Gastroesophageal sphincter (tissue), 3 donors: ENCODE measurements at regions not wholly inside any gene's neighbourhood (a gene's known extent, or its start where the extent isn't known, plus 50 kb on each side); places are given as distances from the start of the nearest gene placed in this dataset.

Experiments
- CTCF ChIP-seq, 4 experiments: fragments of 200-600 bp in 2 of 4; fragments of 450-650 bp in 2 of 4; sonication (generic) in 1 of 4; IDR thresholded peaks; one replicate each; pipeline ENCODE4 v1.5.1; 2017 to 2019; ENCODE audit warnings: antibody characterized with exemption in 4 of 4, mild to moderate bottlenecking in 2 of 4, moderate library complexity in 2 of 4
- EP300 ChIP-seq: sonication (generic); formaldehyde crosslinking; IDR thresholded peaks from one replicate; pipeline ENCODE4 v1.6.1; 2017; ENCODE audit warnings: antibody characterized with exemption, mild to moderate bottlenecking
- POLR2A ChIP-seq, 2 donors: fragments of 450-650 bp; IDR thresholded peaks; one replicate each; pipeline ENCODE4 v1.6.1; 2017; ENCODE audit warnings: antibody characterized with exemption in 2 of 2, mild to moderate bottlenecking in 2 of 2, moderate library complexity in 1 of 2
- POLR2AphosphoS5 ChIP-seq: sonication (generic); formaldehyde crosslinking; IDR thresholded peaks from one replicate; pipeline ENCODE4 v1.6.1; 2017; ENCODE audit warnings: antibody characterized with exemption

- TF ChIP-seq CTCF (IDR thresholded peaks at IDR 0.05), result no peak
- TF ChIP-seq POLR2A (IDR thresholded peaks at IDR 0.05), result no peak
- TF ChIP-seq EP300, result no peak
- TF ChIP-seq POLR2AphosphoS5, result no peak
Observed at GRCh38 chr3:18704326-18704725, 279.2 kb upstream of the SATB1 start.
